ENCODE measurements at regions not wholly inside any gene's neighbourhood (a gene's known extent, or its start where the extent isn't known, plus 50 kb on each side); places are given as distances from the start of the nearest gene placed in this dataset.

GRCh38 chr12:28941248-28941647, 207.8 kb upstream of the FAR2 start:
- Histone ChIP-seq H3K4me3 (no peak overlapping the region), H3K27me3 (no peaks in the 10 kb centered on the region), H3K9me3 (no peaks in the 10 kb centered on the region), H3K36me3 (replicated peaks in 1 of 2; ENCODE audit: insufficient read depth in 1 of 2, low read depth in 2 of 2) (no peaks in the 10 kb centered on the region), H3K27ac (no peak overlapping the region), H3K4me1 (no peaks in the 10 kb centered on the region)
- intact Hi-C loops (cut with DNase I), result no loop called here
- ATAC-seq (no peak), DNase-seq (no peak)
- WGBS, 2 donors, result 69% methylated on average over 2 of the region's 2 CpGs
- TF ChIP-seq, protein P1, sequence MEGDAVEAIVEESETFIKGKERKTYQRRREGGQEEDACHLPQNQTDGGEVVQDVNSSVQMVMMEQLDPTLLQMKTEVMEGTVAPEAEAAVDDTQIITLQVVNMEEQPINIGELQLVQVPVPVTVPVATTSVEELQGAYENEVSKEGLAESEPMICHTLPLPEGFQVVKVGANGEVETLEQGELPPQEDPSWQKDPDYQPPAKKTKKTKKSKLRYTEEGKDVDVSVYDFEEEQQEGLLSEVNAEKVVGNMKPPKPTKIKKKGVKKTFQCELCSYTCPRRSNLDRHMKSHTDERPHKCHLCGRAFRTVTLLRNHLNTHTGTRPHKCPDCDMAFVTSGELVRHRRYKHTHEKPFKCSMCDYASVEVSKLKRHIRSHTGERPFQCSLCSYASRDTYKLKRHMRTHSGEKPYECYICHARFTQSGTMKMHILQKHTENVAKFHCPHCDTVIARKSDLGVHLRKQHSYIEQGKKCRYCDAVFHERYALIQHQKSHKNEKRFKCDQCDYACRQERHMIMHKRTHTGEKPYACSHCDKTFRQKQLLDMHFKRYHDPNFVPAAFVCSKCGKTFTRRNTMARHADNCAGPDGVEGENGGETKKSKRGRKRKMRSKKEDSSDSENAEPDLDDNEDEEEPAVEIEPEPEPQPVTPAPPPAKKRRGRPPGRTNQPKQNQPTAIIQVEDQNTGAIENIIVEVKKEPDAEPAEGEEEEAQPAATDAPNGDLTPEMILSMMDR (IDR thresholded peaks at IDR 0.05), result no peak
- TF ChIP-seq POLR2A (IDR thresholded peaks at IDR 0.05), result no peak

GRCh38 chr12:28946361-28946760, 202.7 kb upstream of the FAR2 start:
- no peaks in the 10 kb centered on the region for H3K36me3 ChIP-seq (replicated peaks in 1 of 2; ENCODE audit: insufficient read depth in 1 of 2, low read depth in 2 of 2)
- H3K27ac ChIP-seq, result no peak overlapping the region
- WGBS, 2 donors, result 63 to 74% methylated on average over 6 of the region's 6 CpGs
- ATAC-seq, result no peak
- no peaks in the 10 kb centered on the region for H3K4me1 ChIP-seq
- TF ChIP-seq, protein P1 (IDR thresholded peaks at IDR 0.05), result no peak
- TF ChIP-seq POLR2A (IDR thresholded peaks at IDR 0.05), result no peak
- intact Hi-C loops (cut with DNase I), result no loop called here
- no peak overlapping the region for H3K4me3 ChIP-seq
- H3K9me3 ChIP-seq, result no peaks in the 10 kb centered on the region
- H3K27me3 ChIP-seq, result no peaks in the 10 kb centered on the region
- DNase-seq, result no peak

DNA sequence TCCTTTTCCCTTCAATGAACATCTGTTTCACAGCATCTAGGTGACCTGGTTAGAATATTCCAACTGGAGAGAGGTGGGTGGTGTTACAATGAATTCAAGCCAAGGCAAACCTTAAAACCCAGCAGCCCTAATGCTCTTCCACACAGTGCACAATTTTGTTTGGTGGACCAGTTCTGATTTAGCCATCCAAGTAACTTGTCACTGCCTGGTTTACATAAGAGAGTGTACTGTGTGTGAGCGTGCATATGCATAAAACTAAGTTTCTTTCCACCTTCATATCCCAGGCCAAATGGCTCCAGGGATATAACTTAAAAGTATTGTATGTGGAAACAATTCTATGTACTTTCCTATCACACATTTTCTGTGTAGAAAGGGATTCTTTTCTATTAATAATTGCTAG, 200.4 kb upstream of the FAR2 start:
- no peaks in the 10 kb centered on the region for H3K9me3 ChIP-seq
- no peak for DNase-seq
- no peaks in the 10 kb centered on the region for H3K27me3 ChIP-seq
- no peak overlapping the region for H3K27ac ChIP-seq
- no peak for TF ChIP-seq POLR2A (IDR thresholded peaks at IDR 0.05)
- TF ChIP-seq, protein P1 (IDR thresholded peaks at IDR 0.05), result no peak
- 88 to 95% methylated on average over 1 of the region's 1 CpG for WGBS, 2 donors
- ATAC-seq, result no peak
- no peak overlapping the region for H3K4me3 ChIP-seq
- intact Hi-C loops (cut with DNase I), result no loop called here
- no peaks in the 10 kb centered on the region for H3K36me3 ChIP-seq (replicated peaks in 1 of 2; ENCODE audit: insufficient read depth in 1 of 2, low read depth in 2 of 2)
- H3K4me1 ChIP-seq, result no peaks in the 10 kb centered on the region

DNA sequence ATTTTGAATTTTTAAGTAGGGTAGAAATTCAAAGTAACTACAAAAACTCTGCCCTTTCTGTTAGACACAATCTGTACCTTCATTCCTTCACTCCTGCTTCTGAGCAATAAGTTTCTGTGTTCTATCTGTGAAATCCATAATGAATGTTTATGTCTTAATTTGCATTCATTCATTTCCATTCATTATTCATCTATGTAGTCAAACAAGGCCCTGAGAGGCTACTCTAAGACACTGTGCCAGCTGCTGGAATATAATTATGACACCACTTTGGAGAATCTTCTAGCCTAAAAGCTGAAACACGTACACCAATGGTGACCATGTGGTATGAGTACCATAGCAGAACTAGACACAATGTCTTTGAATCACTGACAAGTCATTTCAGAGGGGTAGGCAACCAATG, 199.9 kb upstream of the FAR2 start:
- no peak for DNase-seq
- Histone ChIP-seq H3K4me3 (no peak overlapping the region), H3K4me1 (no peaks in the 10 kb centered on the region), H3K27me3 (no peaks in the 10 kb centered on the region), H3K36me3 (replicated peaks in 1 of 2; ENCODE audit: insufficient read depth in 1 of 2, low read depth in 2 of 2) (no peaks in the 10 kb centered on the region), H3K9me3 (no peaks in the 10 kb centered on the region), H3K27ac (no peak overlapping the region)
- 67 to 73% methylated on average over 1 of the region's 1 CpG for WGBS, 2 donors
- no peak for ATAC-seq
- intact Hi-C loops (cut with DNase I), result no loop called here
- TF ChIP-seq, protein P1 (IDR thresholded peaks at IDR 0.05), result no peak
- TF ChIP-seq POLR2A (IDR thresholded peaks at IDR 0.05), result no peak

GRCh38 chr12:28950049-28950448, 199.0 kb upstream of the FAR2 start:
- H3K9me3 ChIP-seq, result no peaks in the 10 kb centered on the region
- H3K27me3 ChIP-seq, result no peaks in the 10 kb centered on the region
- ATAC-seq (no peak), DNase-seq (no peak)
- no peaks in the 10 kb centered on the region for H3K36me3 ChIP-seq (replicated peaks in 1 of 2; ENCODE audit: insufficient read depth in 1 of 2, low read depth in 2 of 2)
- H3K4me3 ChIP-seq, result no peak overlapping the region
- TF ChIP-seq, protein P1 (IDR thresholded peaks at IDR 0.05), result no peak
- TF ChIP-seq POLR2A (IDR thresholded peaks at IDR 0.05), result no peak
- no peaks in the 10 kb centered on the region for H3K4me1 ChIP-seq
- H3K27ac ChIP-seq, result no peak overlapping the region
- intact Hi-C loops (cut with DNase I), result no loop called here
